ENCODE measurements at regions not wholly inside any gene's neighbourhood (a gene's known extent, or its start where the extent isn't known, plus 50 kb on each side); places are given as distances from the start of the nearest gene placed in this dataset.

DNA sequence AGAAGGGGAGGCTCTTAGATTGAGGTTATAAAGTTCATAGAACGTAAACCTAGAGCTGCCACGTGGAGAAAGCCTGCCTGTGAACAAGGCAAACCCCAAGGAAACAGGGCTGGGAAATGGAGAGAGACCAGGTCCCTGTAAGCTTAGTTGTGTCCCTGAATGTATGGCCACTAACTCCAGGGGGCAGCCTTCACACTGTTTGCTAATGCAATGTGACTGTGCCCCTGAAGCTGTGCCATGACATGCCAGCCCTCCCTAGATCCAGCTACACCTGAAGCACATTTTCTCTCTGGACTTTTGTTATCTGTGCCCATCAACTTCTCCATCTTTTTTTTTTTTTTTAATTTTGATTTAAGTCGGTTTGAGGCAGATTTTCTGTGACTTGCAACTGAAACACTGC lies 60.6 kb upstream of the TMCC3 start:
- no peak for TF ChIP-seq MYC (IDR thresholded peaks at IDR 0.05; ENCODE audit: low read depth, low read length)
- TF ChIP-seq, protein P1, sequence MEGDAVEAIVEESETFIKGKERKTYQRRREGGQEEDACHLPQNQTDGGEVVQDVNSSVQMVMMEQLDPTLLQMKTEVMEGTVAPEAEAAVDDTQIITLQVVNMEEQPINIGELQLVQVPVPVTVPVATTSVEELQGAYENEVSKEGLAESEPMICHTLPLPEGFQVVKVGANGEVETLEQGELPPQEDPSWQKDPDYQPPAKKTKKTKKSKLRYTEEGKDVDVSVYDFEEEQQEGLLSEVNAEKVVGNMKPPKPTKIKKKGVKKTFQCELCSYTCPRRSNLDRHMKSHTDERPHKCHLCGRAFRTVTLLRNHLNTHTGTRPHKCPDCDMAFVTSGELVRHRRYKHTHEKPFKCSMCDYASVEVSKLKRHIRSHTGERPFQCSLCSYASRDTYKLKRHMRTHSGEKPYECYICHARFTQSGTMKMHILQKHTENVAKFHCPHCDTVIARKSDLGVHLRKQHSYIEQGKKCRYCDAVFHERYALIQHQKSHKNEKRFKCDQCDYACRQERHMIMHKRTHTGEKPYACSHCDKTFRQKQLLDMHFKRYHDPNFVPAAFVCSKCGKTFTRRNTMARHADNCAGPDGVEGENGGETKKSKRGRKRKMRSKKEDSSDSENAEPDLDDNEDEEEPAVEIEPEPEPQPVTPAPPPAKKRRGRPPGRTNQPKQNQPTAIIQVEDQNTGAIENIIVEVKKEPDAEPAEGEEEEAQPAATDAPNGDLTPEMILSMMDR (IDR thresholded peaks at IDR 0.05; ENCODE audit: extremely low read depth in 1 of 2, insufficient read depth in 1 of 2, low read depth in 1 of 2, low read length in 2 of 2): peak; percentile 44 to 47
